GM23338 (cell line): ENCODE measurements at regions not wholly inside any gene's neighbourhood (a gene's known extent, or its start where the extent isn't known, plus 50 kb on each side); places are given as distances from the start of the nearest gene placed in this dataset.
"Not testable (repeated sequence)": the region's sequence is repeated elsewhere in the genome, so short reads cannot be mapped to it uniquely, and the experiment has no call there.

Source experiments
- ATAC-seq: fragments of 200-7000 bp; cut with Tn5 transposase; 3 replicates; pipeline ENCODE4 v1.9.1; 2020
- DNase-seq: peaks from one replicate; pipeline ENCODE4 v3.0.0-alpha.2; 2015; ENCODE audit warnings: low spot score
- H2AFZ ChIP-seq: fragments of 200-600 bp; sonication (generic); 2 replicates; pipeline ENCODE4 v1.8.0; 2016; ENCODE audit warnings: antibody characterized with exemption, mild to moderate bottlenecking, moderate library complexity
- H3F3A ChIP-seq: fragments of 200-600 bp; sonication (generic); replicated peaks from 2 replicates; pipeline ENCODE4 v1.8.0; 2017; ENCODE audit warnings: antibody characterized with exemption, mixed run types, low read depth
- H3K27ac ChIP-seq: fragments of 200-600 bp; sonication (generic); 2 replicates; pipeline ENCODE4 v1.6.1; 2016; ENCODE audit warnings: low read depth
- H3K27me3 ChIP-seq: fragments of 200-600 bp; sonication (generic); 2 replicates; pipeline ENCODE4 v1.8.0; 2016; ENCODE audit warnings: mild to moderate bottlenecking, mixed run types, moderate library complexity; ENCODE audit not compliant: insufficient read depth
- H3K36me3 ChIP-seq: fragments of 200-600 bp; sonication (generic); 2 replicates; pipeline ENCODE4 v1.8.0; 2016; ENCODE audit warnings: mild to moderate bottlenecking; ENCODE audit not compliant: insufficient read depth
- H3K4me1 ChIP-seq: fragments of 200-600 bp; sonication (generic); 2 replicates; pipeline ENCODE4 v1.8.0; 2016; ENCODE audit warnings: mild to moderate bottlenecking, moderate library complexity; ENCODE audit not compliant: insufficient read depth
- H3K4me2 ChIP-seq: fragments of 200-600 bp; sonication (generic); 2 replicates; pipeline ENCODE4 v1.7.1; 2017; ENCODE audit warnings: mixed run types
- H3K4me3 ChIP-seq: fragments of 200-600 bp; sonication (generic); 2 replicates; pipeline ENCODE4 v1.6.1; 2016; ENCODE audit warnings: mixed run types
- H3K79me2 ChIP-seq: fragments of 200-600 bp; sonication (generic); replicated peaks from 2 replicates; pipeline ENCODE4 v1.8.0; 2017; ENCODE audit warnings: mild to moderate bottlenecking; ENCODE audit not compliant: insufficient read depth
- H3K9me2 ChIP-seq: fragments of 200-600 bp; sonication (generic); 2 replicates; pipeline ENCODE4 v1.8.0; 2017; ENCODE audit not compliant: insufficient read depth
- H4K20me1 ChIP-seq: fragments of 200-600 bp; sonication (generic); replicated peaks from 2 replicates; pipeline ENCODE4 v1.8.0; 2017; ENCODE audit warnings: mild to moderate bottlenecking; ENCODE audit not compliant: insufficient read depth
- H3K27ac Mint-ChIP-seq: 2 replicates; pipeline ENCODE4 v1.8.0; 2020; ENCODE audit warnings: inconsistent platforms, mild to moderate bottlenecking, moderate library complexity, mixed read lengths
- H3K27me3 Mint-ChIP-seq: 3 replicates; pipeline ENCODE4 v1.8.0; 2022; ENCODE audit warnings: low read depth, mild to moderate bottlenecking, moderate library complexity, mixed read lengths, inconsistent platforms; ENCODE audit not compliant: insufficient read depth, poor library complexity
- H3K36me3 Mint-ChIP-seq: 3 replicates; pipeline ENCODE4 v1.8.0; 2021; ENCODE audit warnings: low read depth, mild to moderate bottlenecking, inconsistent platforms, moderate library complexity, mixed read lengths
- H3K4me1 Mint-ChIP-seq: 3 replicates; pipeline ENCODE4 v1.8.0; 2020; ENCODE audit warnings: mild to moderate bottlenecking, inconsistent platforms, mixed read lengths
- H3K4me3 Mint-ChIP-seq: 3 replicates; pipeline ENCODE4 v1.8.0; 2021; ENCODE audit warnings: moderate library complexity, mild to moderate bottlenecking, inconsistent platforms, mixed read lengths
- H3K9me3 Mint-ChIP-seq: 3 replicates; pipeline ENCODE4 v1.8.0; 2020; ENCODE audit warnings: moderate library complexity, mild to moderate bottlenecking, inconsistent platforms, mixed read lengths

- H3K4me3 ChIP-seq, H3K9me2 ChIP-seq, ATAC-seq, H3K4me3 Mint-ChIP-seq, H3K4me2 ChIP-seq, H3K27ac ChIP-seq, H3K9me3 Mint-ChIP-seq, H3K4me1 ChIP-seq, H3K27me3 ChIP-seq, H3K36me3 Mint-ChIP-seq, H3K36me3 ChIP-seq, H3K27ac Mint-ChIP-seq, H3K4me1 Mint-ChIP-seq, H3K79me2 ChIP-seq, H3F3A ChIP-seq, H3K27me3 Mint-ChIP-seq, H2AFZ ChIP-seq, H4K20me1 ChIP-seq: not testable (repeated sequence)
- DNase-seq = peak; percentile 0
Observed at GRCh38 chrX:144082237-144082636, 198.4 kb downstream of the UBE2NL start.

GRCh38 chrX:144089674-144090073 is 205.8 kb downstream of the UBE2NL start:
- H3K27ac Mint-ChIP-seq, H3K36me3 ChIP-seq, H3K79me2 ChIP-seq, H3K4me3 Mint-ChIP-seq, H3K27ac ChIP-seq, H2AFZ ChIP-seq, H3K4me3 ChIP-seq, ATAC-seq, H3K9me2 ChIP-seq, H3K36me3 Mint-ChIP-seq, H4K20me1 ChIP-seq, DNase-seq, H3K27me3 ChIP-seq, H3F3A ChIP-seq, H3K4me1 ChIP-seq, H3K4me2 ChIP-seq, H3K9me3 Mint-ChIP-seq, H3K27me3 Mint-ChIP-seq, H3K4me1 Mint-ChIP-seq: not testable (repeated sequence)

GRCh38 chrX:144092116-144092515 is 208.2 kb downstream of the UBE2NL start:
- H3K27ac ChIP-seq, H3K4me3 Mint-ChIP-seq, H3K27me3 Mint-ChIP-seq, H3K4me1 ChIP-seq, H3K4me1 Mint-ChIP-seq, H3F3A ChIP-seq, H3K36me3 ChIP-seq, H3K27ac Mint-ChIP-seq, H3K9me3 Mint-ChIP-seq, H3K4me2 ChIP-seq, H3K79me2 ChIP-seq, DNase-seq, H3K9me2 ChIP-seq, H3K27me3 ChIP-seq, H3K4me3 ChIP-seq, H4K20me1 ChIP-seq, ATAC-seq, H3K36me3 Mint-ChIP-seq, H2AFZ ChIP-seq: not testable (repeated sequence)

DNA sequence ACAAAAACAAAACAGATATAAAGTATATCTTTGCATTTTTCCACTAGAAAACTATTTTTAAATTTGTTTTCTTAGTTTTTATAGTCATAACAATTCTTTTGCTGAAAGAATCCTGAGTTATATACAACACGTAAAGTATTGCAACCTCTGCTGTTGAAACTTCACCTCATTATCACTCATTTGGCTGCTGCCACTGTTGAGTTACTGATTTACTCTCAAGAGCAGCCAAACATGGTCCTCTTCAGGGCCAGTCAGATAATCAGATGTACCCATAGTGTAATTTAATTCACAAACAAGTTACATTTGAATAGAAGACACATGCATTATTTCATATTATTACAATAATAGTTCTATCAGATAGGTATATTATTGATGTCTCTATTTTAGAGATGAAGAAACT is 235.6 kb downstream of the UBE2NL start:
- not testable (repeated sequence) for H3K27ac ChIP-seq, H3K9me3 Mint-ChIP-seq, H3K4me2 ChIP-seq, H3K9me2 ChIP-seq, H4K20me1 ChIP-seq, ATAC-seq, H3K4me1 Mint-ChIP-seq, H3K27me3 ChIP-seq, H3K36me3 Mint-ChIP-seq, H3K4me3 Mint-ChIP-seq, H3K4me3 ChIP-seq, H2AFZ ChIP-seq, H3F3A ChIP-seq, DNase-seq, H3K79me2 ChIP-seq, H3K4me1 ChIP-seq, H3K27me3 Mint-ChIP-seq, H3K36me3 ChIP-seq, H3K27ac Mint-ChIP-seq

- H3K36me3 ChIP-seq, H3K27ac ChIP-seq, H3K4me2 ChIP-seq, H3K27ac Mint-ChIP-seq, H3K4me3 ChIP-seq, H3K4me3 Mint-ChIP-seq, H3K79me2 ChIP-seq, H3K27me3 ChIP-seq, H3K4me1 Mint-ChIP-seq, H3K9me2 ChIP-seq, H3K4me1 ChIP-seq, H3F3A ChIP-seq, H3K36me3 Mint-ChIP-seq, ATAC-seq, H2AFZ ChIP-seq, DNase-seq, H3K27me3 Mint-ChIP-seq, H4K20me1 ChIP-seq, H3K9me3 Mint-ChIP-seq: not testable (repeated sequence)
Observed at GRCh38 chrX:144121566-144121965, 237.7 kb downstream of the UBE2NL start.

- H3K4me1 Mint-ChIP-seq, H2AFZ ChIP-seq, DNase-seq, H3K27ac ChIP-seq, H4K20me1 ChIP-seq, H3K79me2 ChIP-seq, H3K4me2 ChIP-seq, H3K9me3 Mint-ChIP-seq, H3K27me3 Mint-ChIP-seq, H3K27me3 ChIP-seq, H3K4me1 ChIP-seq, H3K4me3 ChIP-seq, H3K36me3 ChIP-seq, H3K9me2 ChIP-seq, H3K27ac Mint-ChIP-seq, H3K4me3 Mint-ChIP-seq, ATAC-seq, H3F3A ChIP-seq, H3K36me3 Mint-ChIP-seq: not testable (repeated sequence)
Observed at GRCh38 chrX:144127570-144128169, 243.8 kb downstream of the UBE2NL start.

DNA sequence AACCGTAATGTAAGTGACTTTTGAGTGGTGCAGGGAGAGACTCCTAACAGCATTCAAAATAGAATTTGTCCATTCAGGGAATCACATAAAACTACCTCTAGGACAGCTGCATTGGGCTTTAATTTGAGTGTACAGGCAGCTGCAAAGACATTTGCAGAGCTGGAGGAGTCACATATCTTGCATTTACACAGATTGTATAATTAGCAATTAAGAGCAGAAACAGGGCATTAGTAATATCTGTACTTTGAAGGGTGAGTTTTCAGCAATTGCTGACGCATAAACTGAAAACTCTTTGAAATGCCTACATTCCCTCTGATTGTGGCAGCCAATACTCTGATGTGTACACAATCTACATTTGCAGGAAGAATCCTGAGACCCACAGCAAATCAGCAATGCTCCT is 245.6 kb downstream of the UBE2NL start:
- not testable (repeated sequence) for H3K27me3 ChIP-seq, H3K4me1 Mint-ChIP-seq, H3K79me2 ChIP-seq, H3K4me3 ChIP-seq, H2AFZ ChIP-seq, H3K36me3 Mint-ChIP-seq, H3K27me3 Mint-ChIP-seq, H3K9me2 ChIP-seq, H3K4me1 ChIP-seq, H3K9me3 Mint-ChIP-seq, H3K27ac ChIP-seq, H3K4me3 Mint-ChIP-seq, ATAC-seq, H3F3A ChIP-seq, H4K20me1 ChIP-seq, DNase-seq, H3K27ac Mint-ChIP-seq, H3K36me3 ChIP-seq, H3K4me2 ChIP-seq
